Effector memory CD4-positive, alpha-beta T cell (primary cell): ENCODE measurements at regions not wholly inside any gene's neighbourhood (a gene's known extent, or its start where the extent isn't known, plus 50 kb on each side); places are given as distances from the start of the nearest gene placed in this dataset.

Experiments
- DNase-seq, 3 donors: peaks; one replicate each; pipeline ENCODE4 v3.0.0-alpha.2; 2020
- H3K27ac ChIP-seq: 2 replicates; pipeline ENCODE4 v1.7.0; 2013; ENCODE audit warnings: mild to moderate bottlenecking, low read length, moderate library complexity; ENCODE audit not compliant: insufficient read depth, poor library complexity, severe bottlenecking
- H3K27me3 ChIP-seq: replicated peaks from 2 replicates; pipeline ENCODE4 v1.7.0; 2013; ENCODE audit warnings: mild to moderate bottlenecking, low read length; ENCODE audit not compliant: insufficient read depth, control insufficient read depth, poor library complexity, severe bottlenecking
- H3K36me3 ChIP-seq: 2 replicates; pipeline ENCODE4 v1.7.0; 2013; ENCODE audit warnings: mild to moderate bottlenecking, low read length, moderate library complexity; ENCODE audit not compliant: control insufficient read depth, insufficient read depth
- H3K4me1 ChIP-seq: 2 replicates; pipeline ENCODE4 v1.7.0; 2013; ENCODE audit warnings: low read length, mild to moderate bottlenecking; ENCODE audit not compliant: control insufficient read depth, insufficient read depth, poor library complexity, severe bottlenecking
- H3K4me3 ChIP-seq: 2 replicates; pipeline ENCODE4 v1.7.0; 2013; ENCODE audit warnings: low read length, low read depth, mild to moderate bottlenecking; ENCODE audit not compliant: insufficient read depth, poor library complexity, severe bottlenecking
- H3K9me3 ChIP-seq: 2 replicates; pipeline ENCODE4 v1.7.0; 2013; ENCODE audit warnings: mild to moderate bottlenecking, low read length, moderate library complexity; ENCODE audit not compliant: control insufficient read depth

DNA sequence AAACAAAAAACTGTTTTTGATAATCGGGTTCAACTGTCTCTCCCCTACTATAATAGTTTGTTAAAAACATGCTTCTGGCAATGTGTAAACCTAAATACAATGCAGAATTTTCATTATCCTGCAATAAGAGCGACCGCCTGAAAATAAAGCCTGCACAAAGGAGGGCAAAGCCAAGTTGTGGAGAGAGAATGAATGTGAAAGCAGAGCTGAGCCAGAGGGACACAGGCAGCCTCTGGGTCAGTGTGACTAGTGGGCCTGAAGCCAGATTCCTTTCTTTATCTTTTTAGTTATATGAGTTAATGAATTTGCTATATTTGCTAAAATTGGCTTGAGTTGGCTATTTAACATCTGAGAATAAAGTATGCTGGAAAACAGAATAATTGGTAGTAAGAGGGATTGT is 615.2 kb downstream of the PLA2G4A start:
- no peaks in the 10 kb centered on the region for H3K4me1 ChIP-seq
- no peak for DNase-seq
- no peaks in the 10 kb centered on the region for H3K9me3 ChIP-seq
- H3K27me3 ChIP-seq = no peaks in the 10 kb centered on the region
- no peak overlapping the region for H3K4me3 ChIP-seq
- H3K27ac ChIP-seq = no peak overlapping the region
- no peaks in the 10 kb centered on the region for H3K36me3 ChIP-seq

DNA sequence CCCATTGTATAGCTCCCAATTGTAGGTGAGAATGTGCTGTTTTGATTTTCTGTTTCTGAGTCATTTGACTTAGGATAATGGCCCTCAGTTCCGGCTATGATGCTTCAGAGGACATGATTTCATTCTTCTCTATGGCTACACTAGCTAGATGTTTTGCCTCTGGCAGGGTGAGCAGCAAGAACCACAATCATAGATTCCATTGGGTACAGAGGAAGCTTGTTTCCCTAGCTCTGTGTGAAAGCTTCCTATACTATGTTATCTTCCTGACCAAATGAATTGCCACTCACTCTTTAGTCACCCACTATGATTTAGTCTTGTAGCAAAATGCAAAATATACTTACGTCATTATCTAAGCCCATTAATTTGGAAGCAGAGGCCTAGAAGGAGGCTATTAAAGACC is 616.3 kb downstream of the PLA2G4A start:
- Histone ChIP-seq H3K27ac (no peak overlapping the region), H3K27me3 (no peaks in the 10 kb centered on the region), H3K36me3 (no peaks in the 10 kb centered on the region), H3K4me1 (no peaks in the 10 kb centered on the region), H3K9me3 (no peaks in the 10 kb centered on the region), H3K4me3 (no peak overlapping the region)
- no peak for DNase-seq

DNA sequence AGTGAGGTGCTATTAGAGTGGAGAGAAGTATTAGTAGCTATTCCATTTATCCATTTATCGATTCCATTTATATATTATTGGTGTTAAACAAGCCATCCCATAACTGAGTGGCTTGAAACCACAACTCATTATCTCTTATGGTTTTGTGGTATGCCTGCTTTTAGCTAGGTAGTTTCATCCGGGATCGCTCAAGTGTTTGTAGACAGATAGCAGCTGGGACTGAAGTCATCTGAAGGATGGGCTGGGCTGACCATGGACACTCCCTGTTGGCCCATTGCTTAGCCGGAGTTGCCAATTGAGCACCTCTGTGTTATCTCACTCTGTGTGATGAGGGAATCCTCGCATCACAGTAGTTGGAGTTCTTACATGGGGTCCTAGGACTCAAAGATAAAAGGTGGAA is 622.5 kb downstream of the PLA2G4A start:
- no peaks in the 10 kb centered on the region for H3K9me3 ChIP-seq
- H3K4me1 ChIP-seq = no peaks in the 10 kb centered on the region
- H3K4me3 ChIP-seq = no peak overlapping the region
- no peaks in the 10 kb centered on the region for H3K27me3 ChIP-seq
- DNase-seq = no peak
- no peaks in the 10 kb centered on the region for H3K36me3 ChIP-seq
- no peak overlapping the region for H3K27ac ChIP-seq

DNA sequence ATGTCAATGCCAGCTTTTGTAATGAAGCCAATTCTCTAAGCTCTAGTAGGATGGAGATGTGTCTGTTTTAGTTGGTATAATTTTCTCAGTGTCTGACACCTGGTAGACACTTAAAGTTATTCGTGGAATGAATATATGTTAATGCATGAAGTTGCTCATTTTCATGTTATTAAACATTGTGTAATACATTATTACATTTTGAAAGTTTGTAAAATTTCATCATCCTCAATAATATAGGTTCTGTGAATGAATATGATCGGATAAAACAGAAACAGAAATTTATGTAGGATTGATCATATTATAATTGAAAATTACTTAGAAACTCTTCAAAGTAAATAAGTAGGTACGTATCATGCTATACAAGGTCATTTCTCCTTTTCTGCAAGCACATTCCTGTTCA is 625.3 kb downstream of the PLA2G4A start:
- Histone ChIP-seq H3K27ac (no peak overlapping the region), H3K27me3 (no peaks in the 10 kb centered on the region), H3K36me3 (no peaks in the 10 kb centered on the region), H3K4me3 (no peak overlapping the region), H3K4me1 (no peaks in the 10 kb centered on the region), H3K9me3 (no peaks in the 10 kb centered on the region)
- no peak for DNase-seq

DNA sequence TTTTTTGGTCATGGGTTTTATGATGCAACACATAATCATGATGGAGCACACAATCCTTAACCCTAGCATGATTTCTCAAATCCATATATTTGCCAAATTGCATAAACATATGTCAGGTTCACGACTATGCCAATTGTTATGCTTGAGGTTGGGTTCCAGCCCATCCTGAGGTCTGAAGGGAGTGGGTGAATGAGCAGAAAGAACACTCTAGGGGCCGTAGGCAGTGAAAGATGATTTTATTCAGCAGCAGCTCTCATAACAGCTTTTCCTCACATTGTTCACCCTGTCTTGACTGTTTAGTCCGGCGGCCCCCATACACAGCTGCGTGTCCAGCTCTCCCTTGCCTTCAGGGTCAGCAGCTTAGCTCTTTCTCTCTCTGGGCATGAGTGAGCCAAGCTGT is 627.7 kb downstream of the PLA2G4A start:
- Histone ChIP-seq H3K4me1 (no peaks in the 10 kb centered on the region), H3K4me3 (no peak overlapping the region), H3K27ac (no peak overlapping the region), H3K27me3 (no peaks in the 10 kb centered on the region), H3K36me3 (no peaks in the 10 kb centered on the region), H3K9me3 (no peaks in the 10 kb centered on the region)
- no peak for DNase-seq

DNA sequence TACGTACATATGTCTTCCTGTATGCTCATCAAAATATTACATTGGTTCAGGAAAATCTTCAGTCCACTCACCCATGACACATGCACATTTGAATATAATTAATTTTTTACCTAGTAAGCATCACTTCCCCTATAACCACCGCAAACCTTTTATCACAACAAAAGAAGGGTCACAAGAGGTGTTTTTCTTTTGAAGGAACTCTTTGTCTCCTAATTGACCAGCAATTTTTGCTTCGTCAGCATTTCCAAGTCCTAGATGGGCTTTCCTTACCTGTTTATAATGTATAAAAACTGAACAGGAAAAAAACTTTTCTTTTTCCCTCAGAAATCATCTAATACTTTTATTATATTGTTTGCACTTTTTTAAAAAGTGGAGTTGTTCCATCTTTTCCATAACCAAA is 631.3 kb downstream of the PLA2G4A start:
- Histone ChIP-seq H3K27me3 (no peaks in the 10 kb centered on the region), H3K36me3 (no peaks in the 10 kb centered on the region), H3K4me3 (no peak overlapping the region), H3K9me3 (no peaks in the 10 kb centered on the region), H3K4me1 (no peaks in the 10 kb centered on the region), H3K27ac (no peak overlapping the region)
- no peak for DNase-seq

DNA sequence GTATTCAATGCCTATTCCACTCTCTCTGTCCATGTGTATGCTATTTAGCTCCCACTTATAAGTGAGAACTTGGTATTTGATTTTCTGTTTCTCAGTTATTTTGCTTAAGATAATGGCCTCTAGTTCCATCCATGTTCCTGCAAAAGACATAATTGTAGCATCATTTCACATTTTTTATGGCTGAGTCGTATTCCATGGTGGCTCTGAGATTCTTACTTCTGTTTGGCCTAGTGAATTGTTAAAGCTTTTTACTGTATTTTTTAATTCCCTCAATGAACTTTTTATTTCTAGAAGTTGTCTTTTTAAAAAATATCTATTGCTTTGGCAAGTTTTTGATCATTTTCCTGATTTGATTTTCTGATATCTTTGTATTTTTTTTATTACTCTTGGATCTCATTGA is 635.6 kb downstream of the PLA2G4A start:
- no peaks in the 10 kb centered on the region for H3K9me3 ChIP-seq
- no peak for DNase-seq
- H3K4me1 ChIP-seq = no peaks in the 10 kb centered on the region
- H3K36me3 ChIP-seq = no peaks in the 10 kb centered on the region
- no peak overlapping the region for H3K4me3 ChIP-seq
- H3K27me3 ChIP-seq = no peaks in the 10 kb centered on the region
- no peak overlapping the region for H3K27ac ChIP-seq

DNA sequence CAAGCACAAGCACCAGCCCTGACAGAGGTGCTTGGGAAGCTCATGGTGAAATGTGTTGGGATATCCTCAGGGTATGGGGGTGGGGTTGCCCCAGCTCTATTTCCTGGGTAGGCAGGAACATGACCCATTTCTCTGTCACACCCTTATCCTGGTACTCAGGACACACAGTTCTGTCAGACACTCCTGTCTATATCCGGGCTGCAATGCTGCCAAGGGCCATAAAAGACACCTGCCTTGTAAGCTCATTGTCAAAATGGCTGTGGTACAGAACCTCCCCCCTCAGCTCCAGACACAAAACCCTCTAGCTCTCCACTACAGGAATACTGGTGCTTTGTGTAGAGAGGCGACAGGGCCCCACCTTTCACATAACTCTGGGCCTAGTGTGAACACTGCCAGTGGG is 636.7 kb downstream of the PLA2G4A start:
- H3K36me3 ChIP-seq = no peaks in the 10 kb centered on the region
- no peak overlapping the region for H3K27ac ChIP-seq
- H3K4me1 ChIP-seq = no peaks in the 10 kb centered on the region
- no peaks in the 10 kb centered on the region for H3K9me3 ChIP-seq
- H3K4me3 ChIP-seq = no peak overlapping the region
- H3K27me3 ChIP-seq = no peaks in the 10 kb centered on the region
- DNase-seq = no peak

DNA sequence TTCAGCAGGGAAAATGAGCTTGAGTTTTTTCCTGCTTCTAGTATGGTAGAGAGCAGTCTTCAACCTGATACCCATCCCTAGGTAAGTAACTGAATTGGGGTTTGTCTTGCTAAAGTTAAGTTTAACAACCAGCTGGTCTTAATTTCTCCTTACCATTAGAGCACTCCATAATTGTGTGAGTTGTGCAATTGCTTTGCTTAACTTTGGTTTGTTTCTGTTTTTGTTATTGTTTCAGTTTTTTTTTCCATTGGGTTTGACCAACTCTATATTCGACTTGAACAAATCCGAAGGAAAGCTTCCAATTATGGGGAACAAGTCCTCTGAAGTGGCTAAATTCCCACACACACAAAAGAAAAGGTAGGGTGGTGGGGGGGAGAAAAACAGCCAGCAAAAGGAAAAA is 641.1 kb downstream of the PLA2G4A start:
- H3K4me3 ChIP-seq = no peak overlapping the region
- no peak overlapping the region for H3K27ac ChIP-seq
- no peaks in the 10 kb centered on the region for H3K36me3 ChIP-seq
- no peak for DNase-seq
- H3K9me3 ChIP-seq = no peaks in the 10 kb centered on the region
- no peaks in the 10 kb centered on the region for H3K4me1 ChIP-seq
- no peaks in the 10 kb centered on the region for H3K27me3 ChIP-seq

DNA sequence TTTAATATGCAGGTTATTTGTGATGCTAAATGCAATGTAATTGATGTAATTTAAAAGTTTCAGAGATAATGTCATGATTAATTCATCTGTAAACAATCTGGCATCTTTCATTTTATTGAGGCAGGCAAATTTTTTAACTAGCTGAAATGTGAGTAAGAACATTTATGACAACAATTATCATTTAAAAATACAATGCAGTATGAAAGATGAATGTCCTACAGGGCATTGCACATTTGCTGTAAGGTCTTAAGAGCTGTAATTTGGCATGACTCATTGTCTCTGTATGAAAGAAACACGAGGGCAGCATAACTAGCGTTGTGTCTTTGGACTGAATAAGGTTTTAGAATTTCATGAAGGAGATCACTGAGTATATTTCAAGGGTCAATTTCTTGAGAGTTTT is 642.8 kb downstream of the PLA2G4A start:
- H3K27me3 ChIP-seq = no peaks in the 10 kb centered on the region
- no peak for DNase-seq
- no peaks in the 10 kb centered on the region for H3K36me3 ChIP-seq
- H3K4me1 ChIP-seq = no peaks in the 10 kb centered on the region
- H3K9me3 ChIP-seq = no peaks in the 10 kb centered on the region
- no peak overlapping the region for H3K27ac ChIP-seq
- no peak overlapping the region for H3K4me3 ChIP-seq

DNA sequence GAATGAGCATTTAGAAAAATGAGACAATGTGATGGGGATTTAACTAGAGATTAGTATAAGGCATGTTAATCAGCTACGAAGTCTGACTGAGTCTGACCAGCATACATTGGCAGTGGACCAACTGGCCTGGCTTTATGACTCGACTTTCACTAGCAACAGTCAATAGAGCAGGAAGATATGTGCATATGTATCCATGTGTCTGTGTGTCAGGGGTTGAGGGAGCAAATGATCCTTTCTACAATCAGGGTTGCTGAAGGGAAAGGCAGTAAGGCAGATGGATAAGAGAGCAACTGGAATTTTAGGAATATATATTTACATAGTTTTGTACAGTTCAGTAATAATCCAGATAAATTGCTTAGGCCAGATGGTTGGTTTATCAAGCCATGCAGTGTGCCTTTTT is 645.6 kb downstream of the PLA2G4A start:
- H3K4me1 ChIP-seq = no peaks in the 10 kb centered on the region
- no peak for DNase-seq
- H3K4me3 ChIP-seq = no peak overlapping the region
- no peaks in the 10 kb centered on the region for H3K36me3 ChIP-seq
- H3K27me3 ChIP-seq = no peaks in the 10 kb centered on the region
- H3K27ac ChIP-seq = no peak overlapping the region
- H3K9me3 ChIP-seq = no peaks in the 10 kb centered on the region
